HepG2 (cell line): ENCODE measurements at regions not wholly inside any gene's neighbourhood (a gene's known extent, or its start where the extent isn't known, plus 50 kb on each side); places are given as distances from the start of the nearest gene placed in this dataset.

Source experiments
- ATAC-seq: fragments of 200-7000 bp; cut with Tn5 transposase; 3 replicates; pipeline ENCODE4 v1.9.1; 2020; ENCODE audit warnings: mild to moderate bottlenecking, moderate library complexity
- BruUV-seq: library from RNA; stranded (reverse); fragments of 400-500 nt; replicated peaks from 2 replicates; lab custom pipeline; 2021; lab: Mats Ljungman, UMichigan
- CTCF ChIA-PET: fragments of 300-600 bp; formaldehyde crosslinking; extraction: SDS; loops from one replicate; lab custom pipeline; 2021; ENCODE audit warnings: low total read pairs, inconsistent platforms, low intra/inter-chr PET ratio; lab: Yijun Ruan, JAX
- POLR2A ChIA-PET: fragments of 350-600 bp; sonication (Branson Sonifier 250); formaldehyde crosslinking; loops from one replicate; lab custom pipeline; 2020; ENCODE audit warnings: antibody characterized with exemption, inconsistent platforms; lab: Yijun Ruan, JAX
- DNase-seq: peaks from one replicate; pipeline ENCODE4 v3.0.0-alpha.2; 2015; ENCODE audit warnings: low spot score
- FAIRE-seq: peaks from 3 replicates; lab custom pipeline; 2011; peaks lifted over from hg19 to GRCh38; lab: Jason Lieb, UNC
- H2AFZ ChIP-seq: one replicate; pipeline ENCODE4 v1.6.1; 2011; ENCODE audit warnings: low read length, inconsistent platforms
- H3K27ac ChIP-seq: fragments of 300-600 bp; 3 replicates; pipeline ENCODE4 v1.8.0; 2011; ENCODE audit warnings: mixed run types, mild to moderate bottlenecking, mixed read lengths, low read length, inconsistent platforms; ENCODE audit not compliant: insufficient read depth; ENCODE audit errors: extremely low read length
- H3K27me3 ChIP-seq, 2 experiments: fragments of 200-600 bp in 1 of 2; 2 replicates in 1 of 2; 3 replicates in 1 of 2; pipeline versions ENCODE4 v1.6.0 to v1.8.0; 2011; ENCODE audit warnings: low read length in 2 of 2, mild to moderate bottlenecking in 2 of 2, moderate library complexity in 2 of 2, inconsistent platforms in 1 of 2; ENCODE audit not compliant: insufficient read depth in 2 of 2, control insufficient read depth in 1 of 2
- H3K36me3 ChIP-seq, 2 experiments: fragments of 200-600 bp in 1 of 2; replicated peaks in 1 of 2; 2 replicates in 1 of 2; 3 replicates in 1 of 2; pipeline versions ENCODE4 v1.5.1 to v1.8.0; 2011; ENCODE audit warnings: low read length in 2 of 2, inconsistent platforms in 1 of 2; ENCODE audit not compliant: insufficient read depth in 2 of 2, control insufficient read depth in 1 of 2
- H3K4me1 ChIP-seq: 2 replicates; pipeline ENCODE4 v1.5.1; 2012; ENCODE audit warnings: low read length, inconsistent platforms; ENCODE audit not compliant: insufficient read depth
- H3K4me2 ChIP-seq: 2 replicates; pipeline ENCODE4 v1.6.0; 2011; ENCODE audit warnings: low read depth, low read length, inconsistent platforms
- H3K4me3 ChIP-seq, 3 experiments: fragments of 200-600 bp in 1 of 3; sonication (generic), shearing (Covaris generic) in 1 of 3; replicated peaks in 1 of 3; 2 replicates each; pipeline ENCODE4 v1.5.1; 2011 to 2016; ENCODE audit warnings: low read length in 3 of 3, inconsistent platforms in 2 of 3, low read depth in 2 of 3, mild to moderate bottlenecking in 2 of 3, control low read depth in 1 of 3, mixed read lengths in 1 of 3; ENCODE audit not compliant: insufficient read depth in 1 of 3
- H3K79me2 ChIP-seq: one replicate; pipeline ENCODE4 v1.6.1; 2011; ENCODE audit warnings: low read length, inconsistent platforms; ENCODE audit not compliant: insufficient read depth
- H3K9ac ChIP-seq: 2 replicates; pipeline ENCODE4 v1.6.0; 2011; ENCODE audit warnings: mild to moderate bottlenecking, low read depth, low read length, inconsistent platforms; ENCODE audit not compliant: insufficient read depth
- H3K9me3 ChIP-seq: 2 replicates; pipeline ENCODE4 v1.5.1; 2012; ENCODE audit warnings: mild to moderate bottlenecking, low read length
- H4K20me1 ChIP-seq: 2 replicates; pipeline ENCODE4 v1.6.0; 2011; ENCODE audit warnings: inconsistent platforms, mild to moderate bottlenecking, low read length, moderate library complexity; ENCODE audit not compliant: insufficient read depth
- ATF7 ChIP-seq, 2 experiments: fragments of 450-650 bp in 1 of 2; sonication (generic) in 1 of 2; formaldehyde crosslinking in 1 of 2; IDR thresholded peaks; 2 replicates each; pipeline versions ENCODE4 v1.4.0 to v1.6.1; 2016 to 2020; ENCODE audit warnings: antibody characterized with exemption in 1 of 2, mild to moderate bottlenecking in 1 of 2, missing genetic modification reagents in 1 of 2
- ELF4 ChIP-seq: sonication (generic); formaldehyde crosslinking; IDR thresholded peaks from 2 replicates; pipeline ENCODE4 v1.5.0; 2020; ENCODE audit warnings: missing genetic modification reagents, mild to moderate bottlenecking, moderate library complexity, borderline replicate concordance
- FOXK2 ChIP-seq: fragments of 450-650 bp; IDR thresholded peaks from 2 replicates; pipeline ENCODE4 v1.6.1; 2016
- MIXL1 ChIP-seq: IDR thresholded peaks from 2 replicates; pipeline ENCODE4 v1.6.1; 2016
- PHB2 ChIP-seq: fragments of 450-650 bp; IDR thresholded peaks from 2 replicates; pipeline ENCODE4 v1.6.1; 2018; ENCODE audit not compliant: partially characterized antibody
- SALL1 ChIP-seq: sonication (generic); formaldehyde crosslinking; IDR thresholded peaks from 2 replicates; pipeline ENCODE4 v1.8.0; 2022; ENCODE audit warnings: mild to moderate bottlenecking, missing genetic modification reagents
- SSRP1 ChIP-seq: IDR thresholded peaks from 2 replicates; pipeline ENCODE4 v1.6.1; 2016; ENCODE audit warnings: control low read depth
- ZNF614 ChIP-seq: IDR thresholded peaks from 2 replicates; pipeline ENCODE4 v1.6.1; 2018; ENCODE audit warnings: missing biosample characterization, missing genetic modification reagents, inconsistent platforms, borderline replicate concordance
- ZNF703 ChIP-seq: sonication (generic); formaldehyde crosslinking; IDR thresholded peaks from 2 replicates; pipeline ENCODE4 v1.5.1; 2020; ENCODE audit warnings: missing genetic modification reagents, mild to moderate bottlenecking, moderate library complexity, borderline replicate concordance
- ZSCAN12 ChIP-seq: sonication (generic); formaldehyde crosslinking; IDR thresholded peaks from 2 replicates; pipeline ENCODE4 v1.9.0; 2021; ENCODE audit warnings: mild to moderate bottlenecking, missing genetic modification reagents
- WGBS: methylation state at CpG from one replicate; pipeline ENCODE4 v1.1.6; 2017; ENCODE audit warnings: low lambda C conversion rate; 5-methylcytosine and 5-hydroxymethylcytosine counted together
- in situ Hi-C: cut with HindIII; loops from 2 replicates; pipeline ENCODE4 v1.10.0; 2017; ENCODE audit warnings: low pct_unique_long_range_greater_than_20kb; ENCODE audit not compliant: extremely low pct_ligation_motif_present
- intact Hi-C: fragments of 100-400 bp; cut with micrococcal nuclease; formaldehyde crosslinking; loops from one replicate; pipeline ENCODE4 v1.10.0; 2022; ENCODE audit not compliant: unreplicated experiment
- TF ChIP-seq, protein P1 (sequence below): sonication (generic); formaldehyde crosslinking; IDR thresholded peaks from 2 replicates; pipeline ENCODE4 v1.4.0; 2020; ENCODE audit warnings: missing genetic modification reagents, borderline replicate concordance
- TF ChIP-seq, protein P2 (sequence below): sonication (generic); formaldehyde crosslinking; IDR thresholded peaks from 2 replicates; pipeline ENCODE4 v1.8.0; 2022; ENCODE audit warnings: mild to moderate bottlenecking, missing genetic modification reagents, borderline replicate concordance
- TF ChIP-seq, protein P3 (sequence below): sonication (generic); formaldehyde crosslinking; IDR thresholded peaks from 2 replicates; pipeline ENCODE4 v1.8.1; 2023; ENCODE audit warnings: mild to moderate bottlenecking, missing genetic modification reagents
- TF ChIP-seq, protein P4 (sequence below): fragments of 450-650 bp; IDR thresholded peaks from 2 replicates; pipeline ENCODE4 v1.6.1; 2017; ENCODE audit warnings: mild to moderate bottlenecking
- TF ChIP-seq, protein P5 (sequence below): sonication (generic); formaldehyde crosslinking; IDR thresholded peaks from 2 replicates; pipeline ENCODE4 v1.8.1; 2023; ENCODE audit warnings: missing genetic modification reagents, mild to moderate bottlenecking, borderline replicate concordance

DNA sequence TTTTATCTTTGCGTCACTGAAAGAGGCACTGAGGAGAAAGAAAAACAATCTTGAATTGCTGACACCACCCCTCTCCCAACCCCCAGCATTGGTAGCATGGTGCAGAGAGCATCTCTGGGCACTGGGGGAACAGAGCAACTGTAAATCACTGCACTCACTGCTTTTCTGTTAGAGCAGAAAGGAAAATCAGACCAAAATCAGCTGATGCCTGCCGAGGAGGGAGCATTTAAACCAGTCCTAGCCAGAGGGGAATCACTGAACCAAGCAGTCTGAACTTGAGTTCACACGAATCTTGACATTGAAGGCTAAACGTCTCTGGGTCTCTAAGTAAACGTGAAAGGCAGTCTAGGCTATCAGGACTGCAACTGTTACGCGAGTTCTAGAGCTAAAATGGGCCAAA lies 205.8 kb downstream of the SPANXN4 start:
- no peak overlapping the region for H3K27ac ChIP-seq
- intact Hi-C loops, result no loop called here
- no peaks in the 10 kb centered on the region for H3K36me3 ChIP-seq
- no peaks in the 10 kb centered on the region for H3K27me3 ChIP-seq
- no peak for FAIRE-seq
- H3K4me1 ChIP-seq, result no peaks in the 10 kb centered on the region
- no TSS peak for BruUV-seq
- no peak overlapping the region for H3K9ac ChIP-seq
- 8% methylated on average over 7 of the region's 7 CpGs for WGBS
- DNase-seq, result no peak
- H2AFZ ChIP-seq, result no peak overlapping the region
- ATAC-seq, result no peak
- H3K4me2 ChIP-seq, result no peak overlapping the region
- H4K20me1 ChIP-seq, result no peaks in the 10 kb centered on the region
- no peaks in the 10 kb centered on the region for H3K79me2 ChIP-seq
- peaks cover 49% of the 10 kb centered on the region; the same call in 1 of the 2 replicates for H3K9me3 ChIP-seq
- ChIA-PET CTCF (no interaction called here), POLR2A (no interaction called here)
- no peak overlapping the region for H3K4me3 ChIP-seq
- in situ Hi-C loops, result no loop called here
- TF ChIP-seq PHB2 (no peak), ELF4 (CRISPR knock-in tag) (no peak), ZNF614 (CRISPR knock-in tag) (no peak), FOXK2 (no peak), ATF7 (IDR thresholded peaks at IDR 0.05) (no peak), ATF7 (CRISPR knock-in tag; IDR thresholded peaks at IDR 0.05) (no peak), MIXL1 (CRISPR knock-in tag) (no peak), ZSCAN12 (no peak), SSRP1 (CRISPR knock-in tag) (no peak), SALL1 (no peak), ZNF703 (no peak)
- TF ChIP-seq, protein P1, sequence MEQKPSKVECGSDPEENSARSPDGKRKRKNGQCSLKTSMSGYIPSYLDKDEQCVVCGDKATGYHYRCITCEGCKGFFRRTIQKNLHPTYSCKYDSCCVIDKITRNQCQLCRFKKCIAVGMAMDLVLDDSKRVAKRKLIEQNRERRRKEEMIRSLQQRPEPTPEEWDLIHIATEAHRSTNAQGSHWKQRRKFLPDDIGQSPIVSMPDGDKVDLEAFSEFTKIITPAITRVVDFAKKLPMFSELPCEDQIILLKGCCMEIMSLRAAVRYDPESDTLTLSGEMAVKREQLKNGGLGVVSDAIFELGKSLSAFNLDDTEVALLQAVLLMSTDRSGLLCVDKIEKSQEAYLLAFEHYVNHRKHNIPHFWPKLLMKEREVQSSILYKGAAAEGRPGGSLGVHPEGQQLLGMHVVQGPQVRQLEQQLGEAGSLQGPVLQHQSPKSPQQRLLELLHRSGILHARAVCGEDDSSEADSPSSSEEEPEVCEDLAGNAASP (CRISPR knock-in tag), result no peak
- TF ChIP-seq, protein P2, sequence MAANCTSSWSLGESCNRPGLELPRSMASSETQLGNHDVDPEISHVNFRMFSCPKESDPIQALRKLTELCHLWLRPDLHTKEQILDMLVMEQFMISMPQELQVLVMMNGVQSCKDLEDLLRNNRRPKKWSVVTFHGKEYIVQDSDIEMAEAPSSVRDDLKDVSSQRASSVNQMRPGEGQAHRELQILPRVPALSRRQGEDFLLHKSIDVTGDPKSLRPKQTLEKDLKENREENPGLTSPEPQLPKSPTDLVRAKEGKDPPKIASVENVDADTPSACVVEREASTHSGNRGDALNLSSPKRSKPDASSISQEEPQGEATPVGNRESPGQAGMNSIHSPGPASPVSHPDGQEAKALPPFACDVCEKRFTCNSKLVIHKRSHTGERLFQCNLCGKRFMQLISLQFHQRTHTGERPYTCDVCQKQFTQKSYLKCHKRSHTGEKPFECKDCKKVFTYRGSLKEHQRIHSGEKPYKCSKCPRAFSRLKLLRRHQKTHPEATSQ (CRISPR knock-in tag), result no peak
- TF ChIP-seq, protein P3, sequence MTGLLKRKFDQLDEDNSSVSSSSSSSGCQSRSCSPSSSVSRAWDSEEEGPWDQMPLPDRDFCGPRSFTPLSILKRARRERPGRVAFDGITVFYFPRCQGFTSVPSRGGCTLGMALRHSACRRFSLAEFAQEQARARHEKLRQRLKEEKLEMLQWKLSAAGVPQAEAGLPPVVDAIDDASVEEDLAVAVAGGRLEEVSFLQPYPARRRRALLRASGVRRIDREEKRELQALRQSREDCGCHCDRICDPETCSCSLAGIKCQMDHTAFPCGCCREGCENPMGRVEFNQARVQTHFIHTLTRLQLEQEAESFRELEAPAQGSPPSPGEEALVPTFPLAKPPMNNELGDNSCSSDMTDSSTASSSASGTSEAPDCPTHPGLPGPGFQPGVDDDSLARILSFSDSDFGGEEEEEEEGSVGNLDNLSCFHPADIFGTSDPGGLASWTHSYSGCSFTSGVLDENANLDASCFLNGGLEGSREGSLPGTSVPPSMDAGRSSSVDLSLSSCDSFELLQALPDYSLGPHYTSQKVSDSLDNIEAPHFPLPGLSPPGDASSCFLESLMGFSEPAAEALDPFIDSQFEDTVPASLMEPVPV (CRISPR knock-in tag), result no peak
- TF ChIP-seq, protein P4, sequence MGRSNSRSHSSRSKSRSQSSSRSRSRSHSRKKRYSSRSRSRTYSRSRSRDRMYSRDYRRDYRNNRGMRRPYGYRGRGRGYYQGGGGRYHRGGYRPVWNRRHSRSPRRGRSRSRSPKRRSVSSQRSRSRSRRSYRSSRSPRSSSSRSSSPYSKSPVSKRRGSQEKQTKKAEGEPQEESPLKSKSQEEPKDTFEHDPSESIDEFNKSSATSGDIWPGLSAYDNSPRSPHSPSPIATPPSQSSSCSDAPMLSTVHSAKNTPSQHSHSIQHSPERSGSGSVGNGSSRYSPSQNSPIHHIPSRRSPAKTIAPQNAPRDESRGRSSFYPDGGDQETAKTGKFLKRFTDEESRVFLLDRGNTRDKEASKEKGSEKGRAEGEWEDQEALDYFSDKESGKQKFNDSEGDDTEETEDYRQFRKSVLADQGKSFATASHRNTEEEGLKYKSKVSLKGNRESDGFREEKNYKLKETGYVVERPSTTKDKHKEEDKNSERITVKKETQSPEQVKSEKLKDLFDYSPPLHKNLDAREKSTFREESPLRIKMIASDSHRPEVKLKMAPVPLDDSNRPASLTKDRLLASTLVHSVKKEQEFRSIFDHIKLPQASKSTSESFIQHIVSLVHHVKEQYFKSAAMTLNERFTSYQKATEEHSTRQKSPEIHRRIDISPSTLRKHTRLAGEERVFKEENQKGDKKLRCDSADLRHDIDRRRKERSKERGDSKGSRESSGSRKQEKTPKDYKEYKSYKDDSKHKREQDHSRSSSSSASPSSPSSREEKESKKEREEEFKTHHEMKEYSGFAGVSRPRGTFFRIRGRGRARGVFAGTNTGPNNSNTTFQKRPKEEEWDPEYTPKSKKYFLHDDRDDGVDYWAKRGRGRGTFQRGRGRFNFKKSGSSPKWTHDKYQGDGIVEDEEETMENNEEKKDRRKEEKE, result no peak
- TF ChIP-seq, protein P5, sequence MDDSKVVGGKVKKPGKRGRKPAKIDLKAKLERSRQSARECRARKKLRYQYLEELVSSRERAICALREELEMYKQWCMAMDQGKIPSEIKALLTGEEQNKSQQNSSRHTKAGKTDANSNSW (CRISPR knock-in tag), result no peak
